A673 (cell line): ENCODE measurements at regions not wholly inside any gene's neighbourhood (a gene's known extent, or its start where the extent isn't known, plus 50 kb on each side); places are given as distances from the start of the nearest gene placed in this dataset.

Source experiments
- CTCF ChIP-seq: fragments of 300-800, 200-600 bp; sonication (generic); conservative IDR thresholded peaks from 2 replicates; pipeline ENCODE4 v1.5.1; 2017; ENCODE audit warnings: low read depth, mild to moderate bottlenecking, antibody characterized with exemption, low read length, moderate library complexity, mixed read lengths
- EZH2 ChIP-seq: fragments of 200-600 bp; sonication (generic); IDR thresholded peaks from 2 replicates; pipeline ENCODE4 v1.6.1; 2017; ENCODE audit warnings: borderline replicate concordance, low read depth, mild to moderate bottlenecking, mixed read lengths, antibody characterized with exemption, low read length; ENCODE audit not compliant: poor library complexity, severe bottlenecking

- TF ChIP-seq CTCF: no peak
- TF ChIP-seq EZH2: no peak
Measured at GRCh38 chr6:4363656-4364055, 228.3 kb upstream of the ECI2 start.
